HepG2 (cell line): ENCODE measurements at regions not wholly inside any gene's neighbourhood (a gene's known extent, or its start where the extent isn't known, plus 50 kb on each side); places are given as distances from the start of the nearest gene placed in this dataset.
A peak's percentile ranks its signal among the peaks of the same experiment; 100 is the strongest.

Experiments
- ATAC-seq: fragments of 200-7000 bp; cut with Tn5 transposase; 3 replicates; pipeline ENCODE4 v1.9.1; 2020; ENCODE audit warnings: mild to moderate bottlenecking, moderate library complexity
- BruUV-seq: library from RNA; stranded (reverse); fragments of 400-500 nt; replicated peaks from 2 replicates; lab custom pipeline; 2021; lab: Mats Ljungman, UMichigan
- CTCF ChIA-PET: fragments of 300-600 bp; formaldehyde crosslinking; extraction: SDS; loops from one replicate; lab custom pipeline; 2021; ENCODE audit warnings: low total read pairs, inconsistent platforms, low intra/inter-chr PET ratio; lab: Yijun Ruan, JAX
- POLR2A ChIA-PET: fragments of 350-600 bp; sonication (Branson Sonifier 250); formaldehyde crosslinking; loops from one replicate; lab custom pipeline; 2020; ENCODE audit warnings: antibody characterized with exemption, inconsistent platforms; lab: Yijun Ruan, JAX
- DNase-seq: peaks from one replicate; pipeline ENCODE4 v3.0.0-alpha.2; 2015; ENCODE audit warnings: low spot score
- FAIRE-seq: peaks from 3 replicates; lab custom pipeline; 2011; peaks lifted over from hg19 to GRCh38; lab: Jason Lieb, UNC
- H2AFZ ChIP-seq: one replicate; pipeline ENCODE4 v1.6.1; 2011; ENCODE audit warnings: low read length, inconsistent platforms
- H3K27ac ChIP-seq: fragments of 300-600 bp; 3 replicates; pipeline ENCODE4 v1.8.0; 2011; ENCODE audit warnings: mixed run types, mild to moderate bottlenecking, mixed read lengths, low read length, inconsistent platforms; ENCODE audit not compliant: insufficient read depth; ENCODE audit errors: extremely low read length
- H3K27me3 ChIP-seq, 2 experiments: fragments of 200-600 bp in 1 of 2; 2 replicates in 1 of 2; 3 replicates in 1 of 2; pipeline versions ENCODE4 v1.6.0 to v1.8.0; 2011; ENCODE audit warnings: low read length in 2 of 2, mild to moderate bottlenecking in 2 of 2, moderate library complexity in 2 of 2, inconsistent platforms in 1 of 2; ENCODE audit not compliant: insufficient read depth in 2 of 2, control insufficient read depth in 1 of 2
- H3K36me3 ChIP-seq, 2 experiments: fragments of 200-600 bp in 1 of 2; replicated peaks in 1 of 2; 2 replicates in 1 of 2; 3 replicates in 1 of 2; pipeline versions ENCODE4 v1.5.1 to v1.8.0; 2011; ENCODE audit warnings: low read length in 2 of 2, inconsistent platforms in 1 of 2; ENCODE audit not compliant: insufficient read depth in 2 of 2, control insufficient read depth in 1 of 2
- H3K4me1 ChIP-seq: 2 replicates; pipeline ENCODE4 v1.5.1; 2012; ENCODE audit warnings: low read length, inconsistent platforms; ENCODE audit not compliant: insufficient read depth
- H3K4me2 ChIP-seq: 2 replicates; pipeline ENCODE4 v1.6.0; 2011; ENCODE audit warnings: low read depth, low read length, inconsistent platforms
- H3K4me3 ChIP-seq, 3 experiments: fragments of 200-600 bp in 1 of 3; sonication (generic), shearing (Covaris generic) in 1 of 3; replicated peaks in 1 of 3; 2 replicates each; pipeline ENCODE4 v1.5.1; 2011 to 2016; ENCODE audit warnings: low read length in 3 of 3, inconsistent platforms in 2 of 3, low read depth in 2 of 3, mild to moderate bottlenecking in 2 of 3, control low read depth in 1 of 3, mixed read lengths in 1 of 3; ENCODE audit not compliant: insufficient read depth in 1 of 3
- H3K79me2 ChIP-seq: one replicate; pipeline ENCODE4 v1.6.1; 2011; ENCODE audit warnings: low read length, inconsistent platforms; ENCODE audit not compliant: insufficient read depth
- H3K9ac ChIP-seq: 2 replicates; pipeline ENCODE4 v1.6.0; 2011; ENCODE audit warnings: mild to moderate bottlenecking, low read depth, low read length, inconsistent platforms; ENCODE audit not compliant: insufficient read depth
- H3K9me3 ChIP-seq: 2 replicates; pipeline ENCODE4 v1.5.1; 2012; ENCODE audit warnings: mild to moderate bottlenecking, low read length
- H4K20me1 ChIP-seq: 2 replicates; pipeline ENCODE4 v1.6.0; 2011; ENCODE audit warnings: inconsistent platforms, mild to moderate bottlenecking, low read length, moderate library complexity; ENCODE audit not compliant: insufficient read depth
- HNF4G ChIP-seq, 2 experiments: sonication (generic) in 1 of 2; formaldehyde crosslinking in 1 of 2; IDR thresholded peaks; 2 replicates each; pipeline versions ENCODE4 v1.4.0 to v1.6.1; 2011 to 2020; ENCODE audit warnings: borderline replicate concordance in 2 of 2, low read depth in 2 of 2, mild to moderate bottlenecking in 2 of 2, low read length in 1 of 2, missing genetic modification reagents in 1 of 2, moderate library complexity in 1 of 2
- KLF9 ChIP-seq: IDR thresholded peaks from 2 replicates; pipeline ENCODE4 v1.6.1; 2016; ENCODE audit warnings: low read depth
- PTBP1 ChIP-seq: fragments of 200-400 bp; formaldehyde crosslinking; IDR thresholded peaks from 2 replicates; pipeline ENCODE4 v1.6.1; 2018; ENCODE audit warnings: low read length, low read depth; ENCODE audit not compliant: poor library complexity, severe bottlenecking
- ZNF205 ChIP-seq: IDR thresholded peaks from 2 replicates; pipeline ENCODE4 v1.6.1; 2018; ENCODE audit warnings: missing biosample characterization, missing genetic modification reagents
- ZNF263 ChIP-seq: sonication (generic); formaldehyde crosslinking; IDR thresholded peaks from 2 replicates; pipeline ENCODE4 v1.4.0; 2020; ENCODE audit warnings: missing genetic modification reagents
- ZNF337 ChIP-seq: sonication (generic); formaldehyde crosslinking; IDR thresholded peaks from 2 replicates; pipeline ENCODE4 v1.5.1; 2020; ENCODE audit warnings: missing genetic modification reagents, low read depth, mild to moderate bottlenecking, borderline replicate concordance
- ZNF367 ChIP-seq: sonication (generic); formaldehyde crosslinking; IDR thresholded peaks from 2 replicates; pipeline ENCODE4 v1.4.0; 2020; ENCODE audit warnings: missing genetic modification reagents, borderline replicate concordance
- WGBS: methylation state at CpG from one replicate; pipeline ENCODE4 v1.1.6; 2017; ENCODE audit warnings: low lambda C conversion rate; 5-methylcytosine and 5-hydroxymethylcytosine counted together
- in situ Hi-C: cut with HindIII; loops from 2 replicates; pipeline ENCODE4 v1.10.0; 2017; ENCODE audit warnings: low pct_unique_long_range_greater_than_20kb; ENCODE audit not compliant: extremely low pct_ligation_motif_present
- intact Hi-C: fragments of 100-400 bp; cut with micrococcal nuclease; formaldehyde crosslinking; loops from one replicate; pipeline ENCODE4 v1.10.0; 2022; ENCODE audit not compliant: unreplicated experiment
- TF ChIP-seq, protein P1 (sequence below): sonication (generic); formaldehyde crosslinking; IDR thresholded peaks from 2 replicates; pipeline ENCODE4 v1.8.0; 2022; ENCODE audit warnings: mild to moderate bottlenecking, missing genetic modification reagents, moderate library complexity
- TF ChIP-seq, protein P2 (sequence below): sonication (generic); formaldehyde crosslinking; IDR thresholded peaks from 2 replicates; pipeline ENCODE4; 2020; ENCODE audit warnings: missing genetic modification reagents, mild to moderate bottlenecking, borderline replicate concordance
- TF ChIP-seq, protein P3 (sequence below): IDR thresholded peaks from 2 replicates; pipeline ENCODE4 v1.4.0; 2020; ENCODE audit warnings: mild to moderate bottlenecking, missing genetic modification reagents

GRCh38 chr13:91200486-91200885 is 147.0 kb upstream of the MIR17HG start:
- in situ Hi-C loops (no loop called here), intact Hi-C loops (no loop called here)
- BruUV-seq, result no TSS peak
- Histone ChIP-seq H3K9me3 (no peaks in the 10 kb centered on the region), H3K4me2 (no peak overlapping the region), H3K27me3 (no peaks in the 10 kb centered on the region), H3K4me1 (peaks cover 9% of the 10 kb centered on the region), H3K36me3 (no peaks in the 10 kb centered on the region), H4K20me1 (no peaks in the 10 kb centered on the region), H3K79me2 (no peaks in the 10 kb centered on the region), H2AFZ (no peak overlapping the region), H3K27ac (no peak overlapping the region), H3K9ac (no peak overlapping the region), H3K4me3 (no peak overlapping the region)
- 0% methylated on average over 2 of the region's 3 CpGs for WGBS
- ChIA-PET CTCF (no interaction called here), POLR2A (no interaction called here)
- DNase-seq, result no peak
- no peak for FAIRE-seq
- ATAC-seq, result no peak
- no peak for TF ChIP-seq ZNF205 (CRISPR knock-in tag)
- TF ChIP-seq ZNF263 (CRISPR knock-in tag), result no peak
- no peak for TF ChIP-seq HNF4G (IDR thresholded peaks at IDR 0.05; ENCODE audit: borderline replicate concordance, low read depth, low read length)
- no peak for TF ChIP-seq HNF4G (CRISPR knock-in tag; IDR thresholded peaks at IDR 0.05; ENCODE audit: borderline replicate concordance, low read depth)
- no peak for TF ChIP-seq KLF9 (CRISPR knock-in tag)
- TF ChIP-seq, protein P1, sequence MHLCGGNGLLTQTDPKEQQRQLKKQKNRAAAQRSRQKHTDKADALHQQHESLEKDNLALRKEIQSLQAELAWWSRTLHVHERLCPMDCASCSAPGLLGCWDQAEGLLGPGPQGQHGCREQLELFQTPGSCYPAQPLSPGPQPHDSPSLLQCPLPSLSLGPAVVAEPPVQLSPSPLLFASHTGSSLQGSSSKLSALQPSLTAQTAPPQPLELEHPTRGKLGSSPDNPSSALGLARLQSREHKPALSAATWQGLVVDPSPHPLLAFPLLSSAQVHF (CRISPR knock-in tag), result no peak

DNA sequence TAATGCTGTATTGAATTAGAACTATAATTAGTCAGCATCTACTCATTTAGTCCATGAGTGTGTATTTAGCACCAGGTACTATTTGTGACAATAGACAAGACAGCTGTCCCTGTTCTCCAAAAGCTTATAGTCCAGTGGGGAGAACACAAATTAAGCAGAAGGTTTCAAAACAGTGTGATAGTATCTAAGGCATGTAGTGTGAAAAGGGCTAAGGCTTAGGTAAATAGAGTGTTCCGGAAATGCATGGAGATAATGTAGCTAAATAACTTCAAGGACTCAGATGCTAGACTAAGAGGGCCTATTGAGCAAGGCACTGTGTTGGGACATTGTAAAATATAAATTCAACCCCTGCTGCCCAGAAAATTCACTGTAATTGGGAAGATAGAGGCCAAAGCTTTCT is 144.1 kb upstream of the MIR17HG start:
- POLR2A ChIA-PET, result no interaction called here
- Histone ChIP-seq H3K4me1 (peaks cover 9% of the 10 kb centered on the region), H3K27ac (no peak overlapping the region), H3K79me2 (no peaks in the 10 kb centered on the region), H2AFZ (no peak overlapping the region), H3K9ac (no peak overlapping the region), H4K20me1 (no peaks in the 10 kb centered on the region), H3K4me3 (no peak overlapping the region), H3K27me3 (no peaks in the 10 kb centered on the region), H3K9me3 (no peaks in the 10 kb centered on the region), H3K4me2 (no peak overlapping the region), H3K36me3 (no peaks in the 10 kb centered on the region)
- in situ Hi-C loops, result no loop called here
- FAIRE-seq (no peak), DNase-seq (peak; percentile 14), ATAC-seq (peak; percentile 68)
- BruUV-seq, result no TSS peak
- 5% methylated on average over 1 of the region's 1 CpG for WGBS
- CTCF ChIA-PET, result no interaction called here
- intact Hi-C loops, result no loop called here
- TF ChIP-seq ZNF337 (CRISPR knock-in tag) (no peak), ZNF367 (CRISPR knock-in tag) (no peak), PTBP1 (no peak)
- TF ChIP-seq, protein P2, sequence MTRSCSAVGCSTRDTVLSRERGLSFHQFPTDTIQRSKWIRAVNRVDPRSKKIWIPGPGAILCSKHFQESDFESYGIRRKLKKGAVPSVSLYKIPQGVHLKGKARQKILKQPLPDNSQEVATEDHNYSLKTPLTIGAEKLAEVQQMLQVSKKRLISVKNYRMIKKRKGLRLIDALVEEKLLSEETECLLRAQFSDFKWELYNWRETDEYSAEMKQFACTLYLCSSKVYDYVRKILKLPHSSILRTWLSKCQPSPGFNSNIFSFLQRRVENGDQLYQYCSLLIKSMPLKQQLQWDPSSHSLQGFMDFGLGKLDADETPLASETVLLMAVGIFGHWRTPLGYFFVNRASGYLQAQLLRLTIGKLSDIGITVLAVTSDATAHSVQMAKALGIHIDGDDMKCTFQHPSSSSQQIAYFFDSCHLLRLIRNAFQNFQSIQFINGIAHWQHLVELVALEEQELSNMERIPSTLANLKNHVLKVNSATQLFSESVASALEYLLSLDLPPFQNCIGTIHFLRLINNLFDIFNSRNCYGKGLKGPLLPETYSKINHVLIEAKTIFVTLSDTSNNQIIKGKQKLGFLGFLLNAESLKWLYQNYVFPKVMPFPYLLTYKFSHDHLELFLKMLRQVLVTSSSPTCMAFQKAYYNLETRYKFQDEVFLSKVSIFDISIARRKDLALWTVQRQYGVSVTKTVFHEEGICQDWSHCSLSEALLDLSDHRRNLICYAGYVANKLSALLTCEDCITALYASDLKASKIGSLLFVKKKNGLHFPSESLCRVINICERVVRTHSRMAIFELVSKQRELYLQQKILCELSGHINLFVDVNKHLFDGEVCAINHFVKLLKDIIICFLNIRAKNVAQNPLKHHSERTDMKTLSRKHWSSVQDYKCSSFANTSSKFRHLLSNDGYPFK, result no peak
- TF ChIP-seq, protein P3, sequence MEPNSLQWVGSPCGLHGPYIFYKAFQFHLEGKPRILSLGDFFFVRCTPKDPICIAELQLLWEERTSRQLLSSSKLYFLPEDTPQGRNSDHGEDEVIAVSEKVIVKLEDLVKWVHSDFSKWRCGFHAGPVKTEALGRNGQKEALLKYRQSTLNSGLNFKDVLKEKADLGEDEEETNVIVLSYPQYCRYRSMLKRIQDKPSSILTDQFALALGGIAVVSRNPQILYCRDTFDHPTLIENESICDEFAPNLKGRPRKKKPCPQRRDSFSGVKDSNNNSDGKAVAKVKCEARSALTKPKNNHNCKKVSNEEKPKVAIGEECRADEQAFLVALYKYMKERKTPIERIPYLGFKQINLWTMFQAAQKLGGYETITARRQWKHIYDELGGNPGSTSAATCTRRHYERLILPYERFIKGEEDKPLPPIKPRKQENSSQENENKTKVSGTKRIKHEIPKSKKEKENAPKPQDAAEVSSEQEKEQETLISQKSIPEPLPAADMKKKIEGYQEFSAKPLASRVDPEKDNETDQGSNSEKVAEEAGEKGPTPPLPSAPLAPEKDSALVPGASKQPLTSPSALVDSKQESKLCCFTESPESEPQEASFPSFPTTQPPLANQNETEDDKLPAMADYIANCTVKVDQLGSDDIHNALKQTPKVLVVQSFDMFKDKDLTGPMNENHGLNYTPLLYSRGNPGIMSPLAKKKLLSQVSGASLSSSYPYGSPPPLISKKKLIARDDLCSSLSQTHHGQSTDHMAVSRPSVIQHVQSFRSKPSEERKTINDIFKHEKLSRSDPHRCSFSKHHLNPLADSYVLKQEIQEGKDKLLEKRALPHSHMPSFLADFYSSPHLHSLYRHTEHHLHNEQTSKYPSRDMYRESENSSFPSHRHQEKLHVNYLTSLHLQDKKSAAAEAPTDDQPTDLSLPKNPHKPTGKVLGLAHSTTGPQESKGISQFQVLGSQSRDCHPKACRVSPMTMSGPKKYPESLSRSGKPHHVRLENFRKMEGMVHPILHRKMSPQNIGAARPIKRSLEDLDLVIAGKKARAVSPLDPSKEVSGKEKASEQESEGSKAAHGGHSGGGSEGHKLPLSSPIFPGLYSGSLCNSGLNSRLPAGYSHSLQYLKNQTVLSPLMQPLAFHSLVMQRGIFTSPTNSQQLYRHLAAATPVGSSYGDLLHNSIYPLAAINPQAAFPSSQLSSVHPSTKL (CRISPR knock-in tag), result peak; percentile 46
